ENCODE measurements at regions not wholly inside any gene's neighbourhood (a gene's known extent, or its start where the extent isn't known, plus 50 kb on each side); places are given as distances from the start of the nearest gene placed in this dataset.

DNA sequence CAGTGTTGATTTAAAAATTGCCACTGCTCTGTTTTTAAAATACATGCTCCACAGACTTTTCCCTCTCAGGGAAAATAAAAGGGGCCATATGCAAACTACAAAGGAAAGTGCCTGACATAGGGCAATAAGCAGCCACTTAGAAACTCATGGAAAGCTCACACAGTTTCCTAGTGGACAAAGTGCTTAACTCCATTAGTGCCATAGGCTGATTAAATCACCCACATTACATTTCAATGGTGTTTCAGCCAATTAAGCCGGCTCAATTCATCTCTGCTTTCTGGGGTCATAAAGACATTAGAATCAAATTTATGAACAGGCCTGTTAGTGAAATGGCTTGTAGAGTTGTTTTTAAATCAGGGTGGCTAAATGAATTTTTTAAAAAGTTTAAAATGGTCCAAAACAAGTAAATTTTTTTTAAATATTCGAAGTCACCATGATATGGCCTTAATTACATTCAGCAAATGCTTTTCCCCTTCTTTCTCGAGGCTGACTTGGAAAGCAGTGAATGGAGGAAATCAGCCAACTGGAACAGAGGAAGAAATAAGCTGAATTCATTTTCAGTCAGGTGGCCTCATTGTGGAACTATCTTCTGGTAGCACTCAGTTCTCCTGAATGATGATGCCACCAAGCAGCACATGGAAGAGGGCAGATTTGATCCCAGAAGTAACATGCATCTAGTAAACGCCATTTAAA is 2305.1 kb upstream of the AGA start:
- no peak for FAIRE-seq

DNA sequence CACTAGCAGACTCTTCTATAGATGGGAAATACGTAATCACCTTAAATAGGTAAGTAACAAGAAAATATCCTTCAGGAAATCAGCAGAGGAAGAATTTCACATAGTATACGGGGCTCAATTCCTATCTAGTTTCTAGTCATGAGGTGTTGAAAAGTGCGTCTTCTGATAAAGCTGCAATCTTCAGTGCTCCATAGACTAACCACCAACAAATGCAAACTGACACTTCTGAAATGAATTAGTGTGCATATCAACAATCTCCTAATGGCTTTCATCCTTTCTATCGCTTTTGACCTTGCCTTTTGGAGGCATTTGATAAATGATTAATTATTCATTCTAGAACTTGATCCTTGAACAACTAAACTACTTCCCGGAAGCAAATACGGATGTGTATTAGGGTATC is 2306.6 kb upstream of the AGA start:
- no peak for FAIRE-seq

DNA sequence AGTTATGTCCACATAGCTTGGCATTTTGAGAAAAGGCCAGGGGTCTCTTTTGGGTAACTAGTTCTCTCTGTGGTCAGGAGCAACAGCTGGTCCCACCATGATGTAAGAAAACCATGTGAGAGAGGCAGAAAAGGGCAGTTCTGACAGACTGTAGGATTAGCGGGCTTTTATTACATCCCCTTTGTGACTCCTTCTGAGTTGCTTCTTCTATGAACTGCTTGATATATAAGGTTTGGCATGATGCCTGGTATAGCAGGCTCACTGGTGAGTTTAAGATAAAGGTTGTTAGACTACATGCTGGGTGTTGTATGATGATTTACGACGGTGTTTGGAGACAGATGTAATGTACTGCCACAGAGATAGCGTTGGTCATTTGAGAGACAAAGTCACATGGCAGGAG is 2308.1 kb upstream of the AGA start:
- FAIRE-seq, result no peak

- no peak for FAIRE-seq
Measured at GRCh38 chr4:179751669-179752068, 2309.4 kb upstream of the AGA start.

- FAIRE-seq, result no peak
Measured at GRCh38 chr4:179755322-179755721, 2313.1 kb upstream of the AGA start.

- no peak for FAIRE-seq
Measured at GRCh38 chr4:179757641-179758040, 2315.4 kb upstream of the AGA start.

DNA sequence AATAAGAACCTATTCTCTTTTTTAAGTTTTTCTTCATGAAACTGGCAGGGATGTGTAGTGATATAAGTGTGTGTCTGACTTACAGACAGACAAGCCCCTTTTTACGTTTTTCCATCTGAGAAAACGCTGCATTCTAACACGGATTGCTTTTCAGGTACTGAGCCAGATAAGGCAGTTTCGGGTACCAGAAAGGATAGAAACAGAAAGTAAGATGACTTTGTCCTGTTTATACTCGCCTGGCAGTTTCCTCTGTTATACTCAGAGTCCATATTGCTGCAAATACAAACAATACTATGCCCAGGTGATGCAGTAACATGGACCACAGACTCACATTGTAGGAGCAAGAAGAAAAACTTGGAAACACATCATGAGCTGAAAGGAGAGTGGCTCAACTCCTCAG is 2320.6 kb upstream of the AGA start:
- no peak for FAIRE-seq

GRCh38 chr4:179766938-179767337 is 2324.7 kb upstream of the AGA start:
- no peak for FAIRE-seq

DNA sequence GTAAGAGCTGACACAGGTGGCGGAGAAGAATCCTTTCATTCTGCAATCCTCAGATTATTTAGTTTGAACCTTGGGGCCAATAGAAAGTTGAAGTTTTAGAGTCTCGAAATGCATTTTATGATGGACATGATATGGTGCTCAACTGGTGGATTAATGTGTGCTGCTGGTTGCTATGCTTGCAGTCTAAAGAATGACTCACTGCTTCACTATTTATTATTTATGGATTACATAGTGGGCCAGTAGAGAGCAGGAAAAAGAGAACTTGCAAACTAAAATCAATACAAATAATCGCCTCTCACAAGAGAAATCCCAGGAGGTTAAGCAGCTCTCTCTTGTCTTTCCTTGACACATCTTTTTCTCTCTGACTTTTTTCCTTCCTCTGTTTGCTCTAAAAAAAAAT is 2326.8 kb upstream of the AGA start:
- FAIRE-seq, result no peak

DNA sequence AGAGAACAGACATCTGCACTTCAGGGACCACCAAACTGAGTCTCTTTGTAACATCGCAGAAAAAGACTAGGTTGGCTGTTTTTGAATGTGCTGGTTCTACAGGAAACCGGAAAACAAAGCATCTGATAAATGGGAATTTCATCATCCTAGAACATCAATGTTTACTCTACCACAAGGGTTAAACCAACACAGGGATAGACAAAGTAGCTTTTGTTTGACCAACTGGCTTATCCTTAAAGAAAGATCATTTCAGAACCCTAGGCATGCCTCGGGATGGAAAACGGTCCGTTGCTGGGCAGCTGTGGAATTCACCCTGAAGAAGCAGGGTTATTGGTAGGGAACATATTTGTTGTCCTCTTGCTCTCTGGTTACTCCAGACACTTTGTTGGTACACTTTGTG is 2355.5 kb upstream of the AGA start:
- no peak for FAIRE-seq

GRCh38 chr4:179803857-179804256 is 2361.6 kb upstream of the AGA start:
- no peak for FAIRE-seq

DNA sequence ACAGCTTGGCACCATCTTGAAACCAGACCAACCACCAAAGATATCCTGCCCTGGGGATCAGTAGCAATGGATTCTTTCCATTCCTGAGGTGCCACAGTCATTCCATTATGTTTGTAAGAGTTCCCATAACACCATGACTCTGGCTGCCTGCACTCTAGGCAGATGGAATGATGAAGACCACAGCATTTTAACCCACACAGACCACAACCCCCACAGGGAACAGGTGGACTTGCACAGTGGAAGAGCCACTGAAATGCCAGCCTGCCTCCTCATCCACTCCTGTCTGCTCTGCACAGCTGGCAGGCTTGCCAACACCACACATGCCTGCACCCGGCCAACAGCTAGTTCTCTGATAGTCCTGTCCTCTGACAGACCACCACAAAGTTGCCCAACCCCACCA is 2362.2 kb upstream of the AGA start:
- FAIRE-seq, result no peak

GRCh38 chr4:179817317-179817716 is 2375.1 kb upstream of the AGA start:
- no peak for FAIRE-seq

DNA sequence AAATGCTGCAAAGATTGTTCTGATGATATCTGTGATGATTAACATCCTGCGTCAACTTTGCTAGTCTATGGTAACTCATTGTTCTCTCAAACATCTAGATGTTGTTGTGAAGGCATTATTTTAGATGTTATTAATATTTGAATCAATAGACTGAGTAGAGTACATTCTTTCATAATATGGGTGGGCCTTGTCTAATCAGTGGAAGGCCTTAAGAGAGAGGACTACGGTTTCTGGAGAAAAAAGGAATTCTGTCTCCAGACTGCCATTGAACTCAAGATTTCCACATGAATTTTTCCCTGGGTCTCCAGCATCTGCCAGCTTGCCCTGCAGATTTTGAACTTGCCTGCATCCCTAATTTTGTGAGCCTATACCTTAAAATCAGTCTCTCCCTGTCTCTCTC is 2381.1 kb upstream of the AGA start:
- FAIRE-seq, result no peak

- FAIRE-seq, result no peak
Measured at GRCh38 chr4:179831274-179831673, 2389.0 kb upstream of the AGA start.

GRCh38 chr4:179836179-179837075 is 2394.2 kb upstream of the AGA start:
- FAIRE-seq, result no peak

DNA sequence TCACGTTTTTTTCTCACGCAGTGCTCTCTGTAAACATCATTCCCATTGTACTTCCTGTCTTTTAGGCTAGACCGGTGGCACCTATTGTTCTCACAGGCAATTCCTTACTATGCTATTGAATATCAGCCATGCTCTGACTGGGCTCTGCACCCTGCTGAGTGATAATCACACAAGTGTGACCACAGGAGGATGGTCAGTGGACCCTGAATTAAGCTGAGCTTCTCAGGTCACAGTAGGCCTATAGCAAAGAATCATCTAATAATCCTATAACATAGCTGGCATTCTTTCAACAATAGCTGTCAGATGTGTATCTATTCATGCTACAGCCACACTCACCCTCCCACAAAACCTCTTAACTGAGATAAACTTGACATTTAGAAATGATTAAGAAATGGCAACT is 2399.8 kb upstream of the TENM3 start:
- FAIRE-seq, result no peak

DNA sequence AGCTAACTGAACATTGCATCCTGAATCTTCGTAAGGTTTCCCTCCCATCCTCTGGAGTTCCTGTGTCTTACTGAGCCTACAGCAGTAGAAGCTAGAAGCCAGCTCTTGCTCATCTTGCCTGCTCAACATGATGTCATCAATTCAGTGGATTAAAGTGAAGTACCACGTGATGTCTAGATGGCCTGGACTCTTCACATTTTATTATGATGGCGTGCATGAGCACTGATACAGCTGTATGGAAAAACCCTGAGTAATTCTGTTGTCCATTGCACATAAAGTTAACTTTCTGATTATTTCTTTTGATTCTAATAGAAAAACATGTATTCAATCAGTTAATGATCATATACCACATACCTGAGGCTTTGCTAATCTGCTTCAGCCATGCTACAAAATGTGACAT is 2387.7 kb upstream of the TENM3 start:
- no peak for FAIRE-seq

DNA sequence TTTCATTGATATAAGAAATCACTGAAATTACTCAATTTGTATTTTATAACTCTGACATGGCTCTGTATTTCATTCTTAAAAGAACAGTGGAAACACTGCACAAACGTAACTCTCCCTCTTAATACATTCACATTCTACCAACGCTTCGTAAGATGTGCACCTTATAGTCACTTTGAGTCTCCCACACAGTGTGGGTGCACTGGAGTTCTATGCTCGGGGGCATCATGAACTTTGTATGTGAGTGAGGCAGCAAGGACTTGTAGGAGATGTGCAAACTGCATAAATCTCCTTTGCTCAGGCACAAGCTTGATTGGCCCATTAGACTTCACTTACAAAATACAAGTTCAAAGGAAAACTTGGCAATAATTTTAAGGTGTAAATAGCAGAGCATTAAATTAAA is 2385.0 kb upstream of the TENM3 start:
- FAIRE-seq, result no peak

DNA sequence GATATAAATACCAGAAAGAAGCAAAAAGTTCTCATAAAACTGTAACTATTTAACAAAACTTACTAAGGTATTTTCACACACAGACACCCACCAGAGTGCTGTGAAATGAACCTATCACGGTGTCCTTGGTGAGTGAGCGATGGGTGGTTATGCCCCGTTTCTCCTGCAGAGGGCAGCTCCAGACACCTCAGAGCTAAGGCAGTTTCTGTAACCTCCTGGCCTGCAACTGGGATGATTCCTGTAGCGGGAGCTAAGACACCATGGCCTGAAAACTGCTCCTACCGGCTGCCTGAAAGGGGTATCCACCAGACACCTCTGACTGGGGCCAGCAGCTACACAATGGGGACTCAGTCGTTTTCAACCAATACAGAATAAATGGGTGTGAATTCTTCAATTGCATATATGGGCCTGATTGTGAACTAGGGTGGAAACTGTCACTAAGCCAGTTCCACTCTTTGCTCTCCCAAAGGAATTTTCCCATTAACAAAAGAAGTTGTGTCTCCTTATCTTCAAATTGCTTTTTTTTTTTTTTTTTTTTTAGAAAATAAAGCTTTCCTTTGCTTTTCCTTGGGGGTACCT is 2375.8 kb upstream of the TENM3 start:
- FAIRE-seq, result no peak

- FAIRE-seq, result no peak
Measured at GRCh38 chr4:179871726-179872125, 2371.5 kb upstream of the TENM3 start.

DNA sequence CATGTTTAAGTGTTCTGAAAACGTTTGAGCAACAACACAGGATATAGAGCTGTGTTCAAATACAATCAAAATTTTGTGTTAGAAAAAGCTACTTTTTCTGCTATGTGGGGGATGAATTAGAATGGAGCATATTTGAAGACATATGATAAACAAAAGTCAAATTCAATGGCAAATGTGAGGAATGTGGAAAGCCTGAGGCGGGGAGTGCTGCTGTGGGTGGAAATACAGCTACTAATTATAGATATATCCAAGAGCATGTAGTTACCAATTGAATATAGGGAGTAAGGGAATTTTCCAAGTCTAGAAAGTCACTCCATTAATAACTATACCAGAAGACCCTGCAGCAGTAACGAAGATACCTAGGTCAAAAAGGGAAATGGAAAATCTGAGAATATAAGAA is 2370.4 kb upstream of the TENM3 start:
- FAIRE-seq, result no peak

- FAIRE-seq, result no peak
Measured at GRCh38 chr4:179880756-179881155, 2362.4 kb upstream of the TENM3 start.
